Spleen (tissue), 11 donors: ENCODE measurements at regions not wholly inside any gene's neighbourhood (a gene's known extent, or its start where the extent isn't known, plus 50 kb on each side); places are given as distances from the start of the nearest gene placed in this dataset.

Source experiments
- DNase-seq: peaks from one replicate; pipeline ENCODE4 v3.0.0-alpha.2; 2020
- H3K27ac ChIP-seq, 8 donors: fragments of 200-600 bp; sonication (generic) in 7 of 8; 1 replicate in 4 of 8; 2 replicates in 4 of 8; pipeline versions ENCODE4 v1.5.0 to v1.8.0; 2016 to 2021; ENCODE audit warnings: inconsistent platforms in 4 of 8, mild to moderate bottlenecking in 4 of 8, moderate library complexity in 1 of 8
- H3K27me3 ChIP-seq, 7 donors: fragments of 200-600 bp; sonication (generic) in 6 of 7; replicated peaks in 1 of 7; 1 replicate in 4 of 7; 2 replicates in 3 of 7; pipeline versions ENCODE4 v1.5.0 to v1.8.0; 2016 to 2021; ENCODE audit warnings: inconsistent platforms in 3 of 7, mild to moderate bottlenecking in 1 of 7
- H3K36me3 ChIP-seq, 6 donors: fragments of 200-600 bp; sonication (generic) in 5 of 6; 1 replicate in 4 of 6; 2 replicates in 2 of 6; pipeline versions ENCODE4 v1.5.0 to v1.8.0; 2016 to 2021; ENCODE audit warnings: inconsistent platforms in 2 of 6
- H3K4me1 ChIP-seq, 6 donors: fragments of 200-600 bp; sonication (generic) in 5 of 6; 1 replicate in 3 of 6; 2 replicates in 3 of 6; pipeline versions ENCODE4 v1.5.0 to v1.8.0; 2016 to 2021; ENCODE audit warnings: inconsistent platforms in 3 of 6
- H3K4me3 ChIP-seq, 8 donors: fragments of 200-600 bp; sonication (generic) in 7 of 8; 1 replicate in 4 of 8; 2 replicates in 4 of 8; pipeline versions ENCODE4 v1.5.0 to v1.8.0; 2016 to 2021; ENCODE audit warnings: inconsistent platforms in 4 of 8, mild to moderate bottlenecking in 4 of 8, moderate library complexity in 2 of 8
- H3K9me3 ChIP-seq, 8 donors: fragments of 200-600 bp; sonication (generic) in 7 of 8; 1 replicate in 4 of 8; 2 replicates in 4 of 8; pipeline versions ENCODE4 v1.5.0 to v1.8.0; 2016 to 2021; ENCODE audit warnings: inconsistent platforms in 4 of 8
- POLR2A ChIP-seq, 3 donors: fragments of 450-650 bp; IDR thresholded peaks; one replicate each; pipeline ENCODE4 v1.5.1; 2017; ENCODE audit warnings: antibody characterized with exemption in 3 of 3, mild to moderate bottlenecking in 1 of 3
- POLR2AphosphoS5 ChIP-seq, 3 donors: sonication (generic); formaldehyde crosslinking; IDR thresholded peaks; one replicate each; pipeline ENCODE4 v1.5.1; 2017; ENCODE audit warnings: antibody characterized with exemption in 3 of 3
- WGBS, 5 donors: extraction: QIAGEN DNeasy Blood & Tissue Kit in 3 of 5; methylation state at CpG; one replicate each; pipeline versions ENCODE4 v1.1.5 to v1.1.7; 2013 to 2018; 5-methylcytosine and 5-hydroxymethylcytosine counted together
- intact Hi-C: fragments of 100-400 bp; cut with DNase I; formaldehyde crosslinking; loops from one replicate; pipeline ENCODE4 v1.15.0; 2023; ENCODE audit warnings: low total_unique reads
- TF ChIP-seq, protein P1 (sequence below), 11 experiments: fragments of 200-600 bp in 7 of 11; fragments of 450-650 bp in 4 of 11; sonication (generic) in 4 of 11; IDR thresholded peaks in 8 of 11; conservative IDR thresholded peaks in 3 of 11; 1 replicate in 7 of 11; 2 replicates in 4 of 11; pipeline versions ENCODE4 v1.4.0 to v1.8.0; 2016 to 2021; ENCODE audit warnings: antibody characterized with exemption in 11 of 11, inconsistent platforms in 4 of 11, mild to moderate bottlenecking in 1 of 11
- donor health status: healthy with polysubstance abuse.
- donor health status: DM: no; HTN: no; CAD: no; lungs with moderate emphysema.
- donor health status: DM: no; HTN: no; CAD: no.
- donor health status: Bipolar disorder and iron deficiency.
- donor health status: healthy.
- donor health status: DM: no; HTN: no; CAD: no.
- donor health status: DM: yes; HTN: yes; CAD: no.

DNA sequence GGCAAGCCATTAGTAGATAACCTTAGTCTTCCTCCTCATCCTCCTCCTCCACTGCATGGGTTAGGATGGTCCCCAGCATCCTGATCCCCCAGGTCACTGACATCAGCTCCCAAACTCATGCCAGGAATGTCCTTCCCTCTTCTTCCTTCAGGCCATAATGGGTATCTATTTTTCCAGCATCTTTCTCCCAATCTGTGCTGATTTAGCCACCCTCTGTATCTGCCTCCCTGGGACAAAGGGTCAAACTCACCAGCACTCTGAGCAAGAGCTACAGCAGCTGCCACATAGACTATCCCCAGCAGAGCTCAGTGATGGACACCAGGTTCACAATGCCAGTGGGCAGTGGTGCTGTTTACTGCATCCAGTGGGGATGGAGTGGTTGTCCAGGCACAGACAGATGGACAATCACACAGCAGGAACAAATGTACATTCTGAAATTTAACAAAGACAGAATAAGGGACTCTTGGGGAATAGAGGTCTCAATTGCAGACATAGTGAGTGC lies 115.2 kb upstream of the TOP3B start:
- TF ChIP-seq POLR2A (IDR thresholded peaks at IDR 0.05) (no peak), POLR2AphosphoS5 (IDR thresholded peaks at IDR 0.05) (no peak)
- TF ChIP-seq, protein P1, sequence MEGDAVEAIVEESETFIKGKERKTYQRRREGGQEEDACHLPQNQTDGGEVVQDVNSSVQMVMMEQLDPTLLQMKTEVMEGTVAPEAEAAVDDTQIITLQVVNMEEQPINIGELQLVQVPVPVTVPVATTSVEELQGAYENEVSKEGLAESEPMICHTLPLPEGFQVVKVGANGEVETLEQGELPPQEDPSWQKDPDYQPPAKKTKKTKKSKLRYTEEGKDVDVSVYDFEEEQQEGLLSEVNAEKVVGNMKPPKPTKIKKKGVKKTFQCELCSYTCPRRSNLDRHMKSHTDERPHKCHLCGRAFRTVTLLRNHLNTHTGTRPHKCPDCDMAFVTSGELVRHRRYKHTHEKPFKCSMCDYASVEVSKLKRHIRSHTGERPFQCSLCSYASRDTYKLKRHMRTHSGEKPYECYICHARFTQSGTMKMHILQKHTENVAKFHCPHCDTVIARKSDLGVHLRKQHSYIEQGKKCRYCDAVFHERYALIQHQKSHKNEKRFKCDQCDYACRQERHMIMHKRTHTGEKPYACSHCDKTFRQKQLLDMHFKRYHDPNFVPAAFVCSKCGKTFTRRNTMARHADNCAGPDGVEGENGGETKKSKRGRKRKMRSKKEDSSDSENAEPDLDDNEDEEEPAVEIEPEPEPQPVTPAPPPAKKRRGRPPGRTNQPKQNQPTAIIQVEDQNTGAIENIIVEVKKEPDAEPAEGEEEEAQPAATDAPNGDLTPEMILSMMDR (IDR thresholded peaks at IDR 0.05 in 8 of 11, conservative IDR thresholded peaks at IDR 0.05 in 3 of 11), result no peak
- Histone ChIP-seq H3K9me3 (peaks cover 0 to 33% (median 4%) of the 10 kb centered on the region in 8 donors), H3K36me3 (no peaks in the 10 kb centered on the region), H3K27me3 (no peaks in the 10 kb centered on the region), H3K4me3 (no peak overlapping the region), H3K4me1 (peaks cover 0 to 33% (median 0%) of the 10 kb centered on the region in 6 donors), H3K27ac (peak overlapping the region in 6 of 8 donors; percentile 25 to 84 (median 75))
- DNase-seq, result no peak
- intact Hi-C loops, result no loop called here

DNA sequence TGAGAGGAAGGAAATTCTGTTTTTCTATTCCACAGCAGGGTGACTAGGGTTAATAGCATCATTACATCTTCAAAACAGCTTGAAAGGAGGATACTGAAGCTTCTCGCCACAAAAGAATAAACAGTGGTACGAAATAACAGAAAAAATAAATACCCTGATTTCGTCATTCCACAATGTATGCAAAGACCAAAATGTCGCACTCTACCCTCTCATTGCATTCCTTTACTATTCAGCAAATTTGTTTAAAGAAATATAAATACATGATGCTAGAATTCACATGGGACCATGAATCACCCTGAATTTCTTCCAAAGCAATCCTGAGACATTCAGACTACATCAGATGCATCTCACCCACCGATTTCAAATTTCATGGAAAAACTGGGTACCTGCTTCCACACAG lies 112.3 kb upstream of the TOP3B start:
- intact Hi-C loops, result no loop called here

DNA sequence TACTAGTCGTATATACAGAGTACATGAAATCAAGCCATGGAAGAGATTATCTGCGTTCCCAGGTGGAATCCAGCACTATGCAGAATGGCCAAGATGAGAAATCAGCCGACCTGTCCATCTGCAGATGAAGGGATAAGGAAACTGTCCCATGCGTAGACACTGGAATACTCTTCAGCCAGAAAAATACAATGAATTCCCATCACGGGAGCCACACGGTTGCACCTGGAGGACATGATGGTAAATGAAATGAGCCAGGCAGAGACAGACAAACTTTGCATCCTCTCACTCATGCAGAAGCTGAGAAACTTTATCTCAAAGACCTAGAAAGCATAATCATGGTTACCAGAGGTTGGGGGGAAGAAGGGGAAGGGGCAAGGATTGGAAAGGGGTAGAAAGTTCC lies 111.9 kb upstream of the TOP3B start:
- Histone ChIP-seq H3K9me3 (peaks cover 0 to 33% (median 4%) of the 10 kb centered on the region in 8 donors), H3K27ac (no peak overlapping the region), H3K27me3 (peaks cover 0 to 15% (median 0%) of the 10 kb centered on the region in 7 donors), H3K4me1 (peaks cover 0 to 25% (median 0%) of the 10 kb centered on the region in 6 donors), H3K4me3 (no peak overlapping the region), H3K36me3 (no peaks in the 10 kb centered on the region)
- TF ChIP-seq POLR2A (IDR thresholded peaks at IDR 0.05) (no peak), POLR2AphosphoS5 (IDR thresholded peaks at IDR 0.05) (no peak)
- TF ChIP-seq, protein P1 (IDR thresholded peaks at IDR 0.05 in 8 of 11, conservative IDR thresholded peaks at IDR 0.05 in 3 of 11), result no peak
- intact Hi-C loops, result no loop called here
- WGBS, 5 donors, result 80 to 88% (median 84%) methylated on average over 6 of the region's 6 CpGs
- DNase-seq, result no peak

More for the DNA sequence above, 112.3 kb upstream of the TOP3B start:
- no peak for TF ChIP-seq POLR2A (IDR thresholded peaks at IDR 0.05)
- TF ChIP-seq, protein P1 (IDR thresholded peaks at IDR 0.05 in 8 of 11, conservative IDR thresholded peaks at IDR 0.05 in 3 of 11), result no peak
- TF ChIP-seq POLR2AphosphoS5 (IDR thresholded peaks at IDR 0.05), result no peak
- WGBS, 5 donors, result 83 to 90% (median 88%) methylated on average over 5 of the region's 5 CpGs
- Histone ChIP-seq H3K9me3 (peaks cover 0 to 33% (median 4%) of the 10 kb centered on the region in 8 donors), H3K4me1 (peaks cover 0 to 29% (median 0%) of the 10 kb centered on the region in 6 donors), H3K27me3 (peaks cover 0 to 15% (median 0%) of the 10 kb centered on the region in 7 donors), H3K36me3 (no peaks in the 10 kb centered on the region), H3K27ac (no peak overlapping the region), H3K4me3 (no peak overlapping the region)
- DNase-seq, result no peak

DNA sequence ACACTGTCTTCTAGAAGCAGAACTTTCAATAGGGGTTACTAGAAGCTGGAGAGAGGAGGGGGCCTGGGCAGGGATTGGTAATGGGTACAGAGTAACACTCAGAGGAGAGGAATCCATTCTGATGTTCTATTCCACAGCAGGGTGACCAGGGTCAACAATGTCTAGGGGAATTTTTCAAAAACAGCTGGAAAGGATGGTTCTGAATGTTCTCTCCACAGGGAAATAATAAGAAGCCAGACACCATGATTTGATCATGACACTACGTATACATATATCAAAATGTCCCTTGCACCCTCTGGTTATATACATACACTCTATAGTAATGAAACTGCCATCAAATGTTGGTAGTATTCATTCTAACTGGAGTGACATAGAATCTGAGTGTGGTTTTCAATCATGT lies 111.2 kb upstream of the TOP3B start:
- H3K4me1 ChIP-seq, result peaks cover 0 to 18% (median 0%) of the 10 kb centered on the region in 6 donors
- H3K9me3 ChIP-seq, result peaks cover 0 to 33% (median 4%) of the 10 kb centered on the region in 8 donors
- TF ChIP-seq POLR2AphosphoS5 (IDR thresholded peaks at IDR 0.05) (no peak), POLR2A (IDR thresholded peaks at IDR 0.05) (no peak)
- TF ChIP-seq, protein P1 (IDR thresholded peaks at IDR 0.05 in 8 of 11, conservative IDR thresholded peaks at IDR 0.05 in 3 of 11), result no peak
- intact Hi-C loops, result no loop called here
- 76 to 93% (median 87%) methylated on average over 1 of the region's 1 CpG for WGBS, 5 donors
- DNase-seq, result no peak
- H3K27me3 ChIP-seq, result peaks cover 0 to 15% (median 0%) of the 10 kb centered on the region in 7 donors
- H3K4me3 ChIP-seq, result no peak overlapping the region
- no peaks in the 10 kb centered on the region for H3K36me3 ChIP-seq
- H3K27ac ChIP-seq, result no peak overlapping the region
